ENCODE measurements at regions not wholly inside any gene's neighbourhood (a gene's known extent, or its start where the extent isn't known, plus 50 kb on each side); places are given as distances from the start of the nearest gene placed in this dataset.

- DNase-seq (no peak), ATAC-seq (ENCODE audit: low read depth) (peak; percentile 29; the same call in 1 of the 2 replicates)
- ChIA-PET POLR2A (ENCODE audit: unreplicated experiment) (no interaction called here), CTCF (interaction anchor here (0.6 to 0.7 kb wide), 2 partner anchors 790 to 1347 kb away, joined by 4 to 10 read pairs; no protein-coding TSS in a partner anchor)
- no CpG with 5 or more reads among the region's 1 CpG for WGBS, 2 experiments (ENCODE audit: extremely low coverage in 2 of 2, insufficient read length in 1 of 2)
- H2AK9ac ChIP-seq (replicated peaks; ENCODE audit: low read depth, low read length, poor library complexity) = no peak overlapping the region
- H3K4ac ChIP-seq (ENCODE audit: low read depth, low read length) = no peak overlapping the region; the same call in 1 of the 2 replicates
- no peaks in the 10 kb centered on the region for H3K79me1 ChIP-seq (ENCODE audit: low read depth in 1 of 2, low read length in 2 of 2)
- H4K5ac ChIP-seq (ENCODE audit: low read depth, low read length) = peak overlapping the region; percentile 80
- no peak overlapping the region for H3K27ac ChIP-seq (ENCODE audit: insufficient read depth, low read length)
- peaks cover 7% of the 10 kb centered on the region for H3K4me1 ChIP-seq (ENCODE audit: control insufficient read depth, insufficient read depth, low read length)
- dilution Hi-C loops (cut with HindIII; ENCODE audit: low sequenced_read_pairs, unreplicated experiment) = no loop called here
- 0 out of 2 replicates have a peak overlapping the region, but pooled peaks have one; percentile 16 for H3K14ac ChIP-seq (replicated peaks; ENCODE audit: low read depth, low read length)
- peak overlapping the region; percentile 17 to 24; a peak in 1 of 4 replicates for H4K8ac ChIP-seq (ENCODE audit: low read depth in 2 of 2, low read length in 2 of 2)
- H2BK20ac ChIP-seq (ENCODE audit: low read depth, low read length) = peak overlapping the region; percentile 46; the same call in 1 of the 2 replicates
- peak overlapping the region; percentile 96 for H3K18ac ChIP-seq (ENCODE audit: low read depth, low read length)
- H4K91ac ChIP-seq (ENCODE audit: insufficient read depth, low read depth, low read length) = peak overlapping the region; percentile 10; the same call in 1 of the 2 replicates
- intact Hi-C loops (cut with micrococcal nuclease) = no loop called here
- no peaks in the 10 kb centered on the region for H4K20me1 ChIP-seq (ENCODE audit: insufficient read depth, low read length)
- in situ Hi-C loops (cut with MboI; ENCODE audit: low sequenced_read_pairs) = loop anchor here (5.0 kb wide), 1 partner anchor 197 kb away; no protein-coding TSS in a partner anchor
- H3K9ac ChIP-seq (ENCODE audit: low read depth, low read length) = no peak overlapping the region
- peaks cover 3% of the 10 kb centered on the region; the same call in 1 of the 2 replicates for H3K9me1 ChIP-seq (ENCODE audit: insufficient read depth, low read length)
- TF ChIP-seq RCOR1 (IDR thresholded peaks at IDR 0.05; ENCODE audit: insufficient replicate concordance, low read length) = no peak
- no peak for TF ChIP-seq CHD1 (IDR thresholded peaks at IDR 0.05; ENCODE audit: low read depth, low read length)
- no peak for TF ChIP-seq RFX5 (IDR thresholded peaks at IDR 0.05; ENCODE audit: low read depth, low read length)
- no peaks in the 10 kb centered on the region for H3K36me3 ChIP-seq (ENCODE audit: control insufficient read depth, insufficient read depth, low read length)
- H2BK5ac ChIP-seq (ENCODE audit: low read depth, low read length, poor library complexity, severe bottlenecking) = peak overlapping the region; percentile 5
- no peak overlapping the region for H2AFZ ChIP-seq (replicated peaks; ENCODE audit: low read length, poor library complexity)
- no TSS peak for BruUV-seq (replicated peaks)
- no peak overlapping the region for H3K56ac ChIP-seq (ENCODE audit: extremely low read depth, insufficient read depth, low read length)
- H3K4me2 ChIP-seq (ENCODE audit: low read depth, low read length) = peak overlapping the region; percentile 53
- no peaks in the 10 kb centered on the region for H3K9me3 ChIP-seq (ENCODE audit: control insufficient read depth, insufficient read depth, low read length)
- no peak overlapping the region; the same call in 1 of the 2 replicates for H2BK120ac ChIP-seq (ENCODE audit: low read depth, low read length)
- no peak overlapping the region for H2AK5ac ChIP-seq (ENCODE audit: low read depth, low read length)
- H2BK15ac ChIP-seq (ENCODE audit: low read depth, low read length) = 0 out of 3 replicates have a peak overlapping the region, but pooled peaks have one; percentile 10
- no peaks in the 10 kb centered on the region for H3K27me3 ChIP-seq (ENCODE audit: control insufficient read depth, insufficient read depth, low read length)
- H3K23ac ChIP-seq (ENCODE audit: low read depth, low read length) = no peak overlapping the region
- no peak overlapping the region for H3K4me3 ChIP-seq (ENCODE audit: insufficient read depth, low read depth, low read length)
Observed at GRCh38 chr7:94099679-94100078, 95.5 kb upstream of the BET1 start.

Measured in IMR-90 (cell line).